ENCODE measurements at regions not wholly inside any gene's neighbourhood (a gene's known extent, or its start where the extent isn't known, plus 50 kb on each side); places are given as distances from the start of the nearest gene placed in this dataset.

- TF ChIP-seq POLR2AphosphoS5 (IDR thresholded peaks at IDR 0.05; ENCODE audit: insufficient read depth in 1 of 2, low read depth in 1 of 2) (no peak), CTCF (IDR thresholded peaks at IDR 0.05) (no peak), POLR2A (IDR thresholded peaks at IDR 0.05) (no peak)
- Histone ChIP-seq H3K27ac (no peak overlapping the region), H3K9me3 (no peaks in the 10 kb centered on the region), H3K27me3 (no peaks in the 10 kb centered on the region), H3K36me3 (no peaks in the 10 kb centered on the region), H3K4me3 (no peak overlapping the region), H3K4me1 (peaks cover 18% of the 10 kb centered on the region)
- intact Hi-C loops (cut with DNase I), result no loop called here
- DNase-seq (ENCODE audit: extremely low spot score in 2 of 2), result no peak
Observed at GRCh38 chr7:155218276-155219153, 79.2 kb upstream of the INSIG1 start.

GRCh38 chr7:155219154-155219531 is 78.5 kb upstream of the INSIG1 start:
- H3K4me1 ChIP-seq, result peaks cover 12% of the 10 kb centered on the region
- H3K27ac ChIP-seq, result no peak overlapping the region
- no peaks in the 10 kb centered on the region for H3K9me3 ChIP-seq
- H3K27me3 ChIP-seq, result no peaks in the 10 kb centered on the region
- H3K36me3 ChIP-seq, result no peaks in the 10 kb centered on the region
- DNase-seq (ENCODE audit: extremely low spot score in 2 of 2), result no peak
- TF ChIP-seq POLR2AphosphoS5 (IDR thresholded peaks at IDR 0.05; ENCODE audit: insufficient read depth in 1 of 2, low read depth in 1 of 2), result no peak
- TF ChIP-seq CTCF (IDR thresholded peaks at IDR 0.05), result no peak
- no peak for TF ChIP-seq POLR2A (IDR thresholded peaks at IDR 0.05)
- intact Hi-C loops (cut with DNase I), result no loop called here
- no peak overlapping the region for H3K4me3 ChIP-seq

GRCh38 chr7:155219947-155220769 is 77.5 kb upstream of the INSIG1 start:
- intact Hi-C loops (cut with DNase I), result no loop called here
- Histone ChIP-seq H3K4me1 (peaks cover 2% of the 10 kb centered on the region), H3K4me3 (no peak overlapping the region), H3K27ac (no peak overlapping the region), H3K36me3 (no peaks in the 10 kb centered on the region), H3K27me3 (no peaks in the 10 kb centered on the region), H3K9me3 (no peaks in the 10 kb centered on the region)
- no peak for DNase-seq (ENCODE audit: extremely low spot score in 2 of 2)
- no peak for TF ChIP-seq POLR2A (IDR thresholded peaks at IDR 0.05)
- no peak for TF ChIP-seq CTCF (IDR thresholded peaks at IDR 0.05)
- no peak for TF ChIP-seq POLR2AphosphoS5 (IDR thresholded peaks at IDR 0.05; ENCODE audit: insufficient read depth in 1 of 2, low read depth in 1 of 2)

- no peaks in the 10 kb centered on the region for H3K27me3 ChIP-seq
- intact Hi-C loops (cut with DNase I), result no loop called here
- no peak overlapping the region for H3K4me3 ChIP-seq
Observed at GRCh38 chr7:155220903-155221302, 76.8 kb upstream of the INSIG1 start.

More at GRCh38 chr7:155220903-155221302, 76.8 kb upstream of the INSIG1 start:
- no peaks in the 10 kb centered on the region for H3K9me3 ChIP-seq
- H3K36me3 ChIP-seq, result no peaks in the 10 kb centered on the region
- no peak for TF ChIP-seq CTCF (IDR thresholded peaks at IDR 0.05)
- no peak for TF ChIP-seq POLR2AphosphoS5 (IDR thresholded peaks at IDR 0.05; ENCODE audit: insufficient read depth in 1 of 2, low read depth in 1 of 2)
- TF ChIP-seq POLR2A (IDR thresholded peaks at IDR 0.05), result no peak
- H3K4me1 ChIP-seq, result no peaks in the 10 kb centered on the region
- no peak overlapping the region for H3K27ac ChIP-seq
- DNase-seq (ENCODE audit: extremely low spot score in 2 of 2), result no peak

Data from vagina (tissue), 2 donors.